Tibial artery (tissue), 4 donors: ENCODE measurements at regions not wholly inside any gene's neighbourhood (a gene's known extent, or its start where the extent isn't known, plus 50 kb on each side); places are given as distances from the start of the nearest gene placed in this dataset.

Experiments
- DNase-seq, 2 donors: peaks; one replicate each; pipeline ENCODE4 v3.0.0-alpha.2; 2019
- H3K27ac ChIP-seq, 2 donors: fragments of 200-600 bp; sonication (generic) in 1 of 2; 1 replicate in 1 of 2; 2 replicates in 1 of 2; pipeline ENCODE4 v1.5.1; 2018 to 2019; ENCODE audit warnings: mild to moderate bottlenecking in 1 of 2
- H3K27me3 ChIP-seq, 2 donors: fragments of 200-600 bp; sonication (generic) in 1 of 2; one replicate each; pipeline versions ENCODE4 v1.5.1 to v1.6.0; 2016 to 2019
- H3K36me3 ChIP-seq, 3 donors: fragments of 200-600 bp; sonication (generic) in 2 of 3; one replicate each; pipeline ENCODE4 v1.5.1; 2016 to 2019; ENCODE audit warnings: mild to moderate bottlenecking in 2 of 3
- H3K4me1 ChIP-seq, 4 donors: fragments of 200-600 bp; sonication (generic) in 2 of 4; 1 replicate in 3 of 4; 2 replicates in 1 of 4; pipeline ENCODE4 v1.5.1; 2016 to 2019
- H3K4me3 ChIP-seq, 2 donors: fragments of 200-600 bp; sonication (generic) in 1 of 2; 1 replicate in 1 of 2; 2 replicates in 1 of 2; pipeline ENCODE4 v1.5.1; 2018 to 2019; ENCODE audit warnings: mild to moderate bottlenecking in 2 of 2
- H3K9me3 ChIP-seq, 3 donors: fragments of 200-600 bp; sonication (generic) in 1 of 3; one replicate each; pipeline ENCODE4 v1.5.1; 2016 to 2019
- intact Hi-C: fragments of 100-400 bp; cut with DNase I; formaldehyde crosslinking; loops from one replicate; pipeline ENCODE4 v1.15.0; 2023; ENCODE audit warnings: low total_unique reads
- TF ChIP-seq, protein P1 (sequence below), 2 experiments: fragments of 200-600 bp in 1 of 2; fragments of 450-650 bp in 1 of 2; IDR thresholded peaks; one replicate each; pipeline ENCODE4 v1.5.1; 2017 to 2019; ENCODE audit warnings: antibody characterized with exemption in 2 of 2, mild to moderate bottlenecking in 1 of 2, moderate library complexity in 1 of 2

DNA sequence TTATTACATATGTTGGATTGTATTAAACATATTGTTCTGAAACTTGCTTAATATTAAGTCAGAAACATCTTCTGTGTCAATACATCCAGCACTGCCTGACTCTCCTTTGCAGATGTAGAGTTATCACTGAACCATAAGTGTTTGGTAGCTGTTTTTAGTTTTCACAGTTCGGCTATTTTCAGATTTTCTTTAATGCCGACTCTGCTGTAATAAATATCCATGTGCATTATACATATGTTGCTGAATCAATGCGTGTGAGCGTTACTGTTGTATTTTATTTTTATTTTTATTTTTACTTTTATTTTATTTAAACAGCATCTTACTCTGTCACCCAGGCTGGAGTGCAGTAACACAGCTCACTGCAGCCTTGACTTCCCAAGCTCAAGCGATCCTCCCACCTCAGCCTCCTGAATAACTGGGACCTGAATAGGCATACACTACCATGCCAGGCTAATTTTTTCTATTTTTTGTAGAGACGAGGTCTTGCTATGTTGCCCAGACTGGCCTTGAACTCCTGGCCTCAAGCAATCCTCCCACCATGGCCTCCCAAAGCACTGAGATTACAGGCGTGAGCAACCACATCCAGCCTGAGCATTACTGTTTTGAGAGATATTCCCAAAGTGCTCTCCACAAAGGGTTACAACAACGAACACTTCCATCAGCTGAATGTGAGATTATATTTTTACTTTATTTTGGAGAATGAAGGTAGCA lies 50.7 kb upstream of the NOCT start:
- Histone ChIP-seq H3K36me3 (no peaks in the 10 kb centered on the region), H3K4me1 (peaks cover 0 to 13% (median 2%) of the 10 kb centered on the region in 4 donors), H3K9me3 (no peaks in the 10 kb centered on the region), H3K27me3 (no peaks in the 10 kb centered on the region), H3K27ac (no peak overlapping the region), H3K4me3 (no peak overlapping the region)
- intact Hi-C loops: no loop called here
- DNase-seq: no peak
- TF ChIP-seq, protein P1, sequence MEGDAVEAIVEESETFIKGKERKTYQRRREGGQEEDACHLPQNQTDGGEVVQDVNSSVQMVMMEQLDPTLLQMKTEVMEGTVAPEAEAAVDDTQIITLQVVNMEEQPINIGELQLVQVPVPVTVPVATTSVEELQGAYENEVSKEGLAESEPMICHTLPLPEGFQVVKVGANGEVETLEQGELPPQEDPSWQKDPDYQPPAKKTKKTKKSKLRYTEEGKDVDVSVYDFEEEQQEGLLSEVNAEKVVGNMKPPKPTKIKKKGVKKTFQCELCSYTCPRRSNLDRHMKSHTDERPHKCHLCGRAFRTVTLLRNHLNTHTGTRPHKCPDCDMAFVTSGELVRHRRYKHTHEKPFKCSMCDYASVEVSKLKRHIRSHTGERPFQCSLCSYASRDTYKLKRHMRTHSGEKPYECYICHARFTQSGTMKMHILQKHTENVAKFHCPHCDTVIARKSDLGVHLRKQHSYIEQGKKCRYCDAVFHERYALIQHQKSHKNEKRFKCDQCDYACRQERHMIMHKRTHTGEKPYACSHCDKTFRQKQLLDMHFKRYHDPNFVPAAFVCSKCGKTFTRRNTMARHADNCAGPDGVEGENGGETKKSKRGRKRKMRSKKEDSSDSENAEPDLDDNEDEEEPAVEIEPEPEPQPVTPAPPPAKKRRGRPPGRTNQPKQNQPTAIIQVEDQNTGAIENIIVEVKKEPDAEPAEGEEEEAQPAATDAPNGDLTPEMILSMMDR (IDR thresholded peaks at IDR 0.05): no peak

DNA sequence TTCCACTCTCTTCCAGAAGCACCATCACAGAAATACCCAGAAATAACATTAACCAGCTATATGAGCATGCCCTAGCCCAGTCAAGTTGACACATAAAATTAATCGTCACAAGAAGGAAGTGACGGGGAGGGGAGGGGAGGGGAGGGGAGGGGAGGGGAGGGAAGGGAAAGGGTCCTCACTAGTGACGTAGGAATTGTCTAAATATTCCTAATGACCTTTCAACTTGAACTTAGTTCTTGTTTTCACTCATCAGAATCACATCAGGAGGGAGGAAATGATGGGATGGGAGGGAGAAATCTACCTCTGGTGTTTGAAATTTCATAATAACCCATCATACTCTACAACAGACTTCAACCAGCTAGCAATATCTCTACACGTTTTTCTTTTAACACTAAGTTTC lies 52.2 kb upstream of the NOCT start:
- TF ChIP-seq, protein P1 (IDR thresholded peaks at IDR 0.05): no peak
- intact Hi-C loops: no loop called here
- DNase-seq: no peak
- Histone ChIP-seq H3K27me3 (no peaks in the 10 kb centered on the region), H3K36me3 (no peaks in the 10 kb centered on the region), H3K4me3 (no peak overlapping the region), H3K9me3 (no peaks in the 10 kb centered on the region), H3K27ac (no peak overlapping the region), H3K4me1 (peaks cover 0 to 17% (median 2%) of the 10 kb centered on the region in 4 donors)

DNA sequence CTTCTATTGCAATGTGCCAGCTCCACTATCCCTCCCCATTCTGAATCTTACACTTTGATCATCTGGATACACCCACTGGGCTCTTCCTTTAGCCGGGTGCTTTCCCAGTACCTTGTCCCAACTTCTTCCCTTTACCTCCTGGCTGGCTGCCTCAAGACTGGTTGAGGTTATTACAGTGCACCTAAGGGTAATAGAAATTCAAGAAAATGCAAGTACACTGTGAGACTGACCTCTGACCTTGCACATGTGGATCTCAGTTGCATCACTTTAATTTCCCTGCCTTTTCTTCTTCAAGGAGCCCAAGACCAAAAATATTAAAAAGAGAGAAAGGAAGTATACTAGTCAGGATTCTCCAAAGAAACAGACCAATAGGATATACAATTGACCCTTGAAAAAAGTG lies 53.9 kb upstream of the NOCT start:
- Histone ChIP-seq H3K4me3 (no peak overlapping the region), H3K4me1 (peaks cover 0 to 17% (median 2%) of the 10 kb centered on the region in 4 donors), H3K27me3 (no peaks in the 10 kb centered on the region), H3K36me3 (no peaks in the 10 kb centered on the region), H3K9me3 (no peaks in the 10 kb centered on the region), H3K27ac (no peak overlapping the region)
- no peak for DNase-seq
- intact Hi-C loops: no loop called here
- TF ChIP-seq, protein P1 (IDR thresholded peaks at IDR 0.05): no peak

DNA sequence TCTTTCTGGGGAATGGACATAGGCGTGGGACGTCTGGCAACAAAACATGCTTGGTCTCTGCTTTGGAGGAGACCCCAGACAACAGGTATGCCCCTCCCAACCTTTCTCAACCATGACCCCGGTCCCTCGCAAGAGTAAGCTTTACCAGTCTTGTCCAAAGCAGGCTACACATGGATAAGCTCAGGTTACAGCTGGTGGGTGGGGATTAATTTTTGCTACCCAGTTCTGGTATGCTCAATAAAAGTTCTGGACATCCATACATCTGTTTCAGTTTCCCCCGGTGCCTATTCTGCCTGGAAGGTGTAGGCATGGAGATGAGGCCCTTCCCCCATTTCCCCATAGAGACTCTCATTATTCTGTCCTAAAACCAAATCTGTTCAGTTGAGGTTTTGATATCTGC lies 54.5 kb upstream of the NOCT start:
- no peak for DNase-seq
- TF ChIP-seq, protein P1 (IDR thresholded peaks at IDR 0.05): no peak
- H3K9me3 ChIP-seq: no peaks in the 10 kb centered on the region
- no peak overlapping the region for H3K4me3 ChIP-seq
- intact Hi-C loops: no loop called here
- H3K36me3 ChIP-seq: no peaks in the 10 kb centered on the region
- H3K27ac ChIP-seq: no peak overlapping the region
- H3K27me3 ChIP-seq: no peaks in the 10 kb centered on the region
- peaks cover 0 to 17% (median 2%) of the 10 kb centered on the region in 4 donors for H3K4me1 ChIP-seq

DNA sequence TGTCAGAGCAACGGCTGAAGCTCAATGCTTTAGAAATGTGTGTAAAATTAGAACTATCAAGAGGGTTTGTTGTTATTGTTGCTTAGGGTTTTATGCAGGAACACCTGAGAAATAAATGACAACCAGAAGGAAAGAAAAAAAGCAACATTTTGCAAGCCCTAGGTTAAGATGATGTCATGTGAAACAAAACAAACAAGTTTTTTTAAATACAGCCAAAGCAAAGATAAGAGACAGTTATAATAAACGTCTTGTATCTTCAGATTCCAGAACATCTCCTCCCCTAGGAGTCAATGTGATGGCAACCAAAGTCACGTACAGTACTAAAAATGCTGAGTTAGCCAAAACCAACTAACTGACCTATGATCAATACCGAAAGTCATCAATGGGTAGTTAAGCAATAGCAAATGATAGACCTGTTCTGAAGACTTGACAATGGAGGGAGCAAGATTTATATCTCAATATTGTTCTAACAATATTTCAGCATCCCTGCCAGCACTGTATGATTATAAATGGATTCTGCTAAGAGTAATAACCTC lies 55.3 kb upstream of the NOCT start:
- TF ChIP-seq, protein P1 (IDR thresholded peaks at IDR 0.05): no peak
- no peaks in the 10 kb centered on the region for H3K36me3 ChIP-seq
- DNase-seq: no peak
- H3K27ac ChIP-seq: no peak overlapping the region
- peaks cover 0 to 17% (median 2%) of the 10 kb centered on the region in 4 donors for H3K4me1 ChIP-seq
- no peaks in the 10 kb centered on the region for H3K9me3 ChIP-seq
- H3K4me3 ChIP-seq: no peak overlapping the region
- H3K27me3 ChIP-seq: no peaks in the 10 kb centered on the region
- intact Hi-C loops: no loop called here
